GM19035 (cell line): ENCODE measurements at regions not wholly inside any gene's neighbourhood (a gene's known extent, or its start where the extent isn't known, plus 50 kb on each side); places are given as distances from the start of the nearest gene placed in this dataset.

ENCODE experiments used
- ATAC-seq: cut with Tn5 transposase; IDR thresholded peaks from one replicate; pipeline ENCODE4 v1.9.1; 2021; ENCODE audit not compliant: unreplicated experiment

DNA sequence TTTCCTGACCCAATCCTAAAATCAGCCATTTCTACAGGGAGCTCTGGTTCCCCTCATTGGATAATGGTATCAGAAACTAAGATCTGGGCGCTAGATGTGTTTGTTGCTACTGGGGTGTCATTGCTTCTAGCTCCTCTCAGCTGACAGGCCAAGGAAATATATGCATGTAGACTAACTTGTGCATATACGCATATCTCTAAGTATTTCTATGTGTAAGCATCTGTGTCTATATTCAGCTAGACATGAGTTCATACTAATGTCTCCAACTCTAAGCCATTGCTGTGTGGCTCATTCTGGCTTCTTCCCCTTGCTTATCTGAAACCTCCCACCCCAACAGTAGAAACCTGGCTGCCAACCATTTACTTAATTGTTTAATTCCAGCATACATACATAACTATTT is 130.3 kb upstream of the MAGI3 start:
- ATAC-seq = no peak

DNA sequence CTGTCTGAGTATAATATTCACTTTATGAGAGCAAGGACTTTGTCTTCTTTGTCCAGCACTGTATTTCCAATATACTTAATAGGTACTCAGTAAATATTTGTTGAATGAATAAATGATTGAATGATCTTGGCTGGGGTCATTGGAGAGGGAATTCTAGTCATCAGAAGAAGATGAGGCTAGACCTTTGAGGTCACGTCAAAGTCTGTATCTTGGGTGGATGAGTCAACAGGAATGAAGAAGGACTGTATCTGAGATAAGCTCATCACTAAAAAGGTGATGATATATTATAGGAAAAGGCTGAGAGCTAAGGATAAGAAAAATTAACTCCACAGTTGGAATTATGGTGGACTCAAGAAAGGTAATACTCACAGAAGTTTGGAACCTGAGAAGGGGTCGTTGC is 125.1 kb upstream of the MAGI3 start:
- no peak for ATAC-seq

DNA sequence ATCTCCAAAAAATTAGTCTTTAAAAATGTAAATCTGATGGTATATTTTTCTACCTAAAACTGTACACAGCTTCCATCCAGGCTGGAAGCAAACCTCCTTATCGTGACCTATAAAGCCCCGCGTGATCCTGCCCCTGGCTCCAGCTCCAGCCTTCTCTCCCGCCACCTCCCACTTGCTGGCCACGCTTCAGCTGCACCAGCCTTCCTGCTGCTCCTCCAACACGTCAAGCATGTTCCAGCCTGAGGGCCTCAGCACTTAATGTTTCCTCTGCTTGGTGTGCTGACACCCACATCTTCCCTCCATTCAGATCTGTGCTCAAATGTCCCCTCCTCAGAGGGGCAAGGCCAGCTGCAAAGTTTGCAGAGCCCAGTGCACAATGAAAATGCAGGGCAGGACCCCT is 123.5 kb upstream of the MAGI3 start:
- no peak for ATAC-seq

DNA sequence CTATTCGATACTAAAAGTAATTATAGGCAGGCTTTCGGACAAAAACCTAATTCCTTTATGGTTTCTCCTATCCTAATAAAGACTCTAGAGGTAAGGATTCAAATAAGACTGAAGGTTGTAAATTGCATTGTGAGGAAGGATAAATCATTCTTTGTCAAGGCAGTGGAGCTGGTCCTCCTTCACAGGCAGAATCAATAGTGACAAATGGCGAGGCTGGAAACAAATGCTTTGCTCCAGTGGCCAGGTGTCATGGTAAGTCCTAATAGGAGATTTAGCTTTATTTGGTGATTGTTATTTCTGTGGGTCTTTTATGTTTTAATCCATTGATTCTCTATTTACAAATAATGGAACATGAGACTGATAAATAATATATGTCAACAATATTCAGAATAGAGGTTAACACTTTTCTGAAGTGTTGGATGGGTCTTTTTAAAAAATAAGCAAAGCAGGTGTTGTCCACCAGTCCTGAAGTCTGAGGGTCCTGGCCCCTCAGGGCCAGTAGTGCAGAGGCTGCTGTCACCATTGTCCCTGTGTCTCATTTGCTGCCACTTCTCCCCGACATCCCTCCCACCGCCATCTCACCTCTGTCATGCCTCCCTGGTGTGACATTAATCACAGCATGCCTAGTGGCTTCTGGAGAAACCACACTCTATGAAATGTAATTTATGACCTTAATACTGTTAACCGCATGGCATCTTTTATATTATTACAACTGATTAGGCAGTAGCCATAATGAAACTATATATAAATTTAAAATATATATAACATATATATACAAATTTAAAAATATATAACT is 120.9 kb upstream of the MAGI3 start:
- ATAC-seq = no peak

DNA sequence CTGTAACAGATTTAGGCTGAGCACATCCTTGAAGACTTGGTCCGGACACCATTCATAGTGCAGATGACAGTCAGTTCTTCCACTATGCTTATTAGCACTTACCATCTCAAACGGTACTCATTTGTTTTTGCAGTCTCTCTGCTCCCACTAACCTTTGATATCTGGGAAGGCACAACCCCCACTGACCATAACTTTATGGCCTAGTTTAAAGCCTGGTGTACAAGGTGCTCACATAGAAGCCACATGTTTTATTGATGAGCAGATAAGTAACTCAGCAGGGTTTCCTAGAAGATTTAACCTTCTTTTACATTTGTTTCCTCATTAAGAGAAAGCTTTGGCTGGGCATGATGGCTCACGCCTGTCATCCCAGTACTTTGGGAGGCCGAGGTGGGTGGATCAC is 119.3 kb upstream of the MAGI3 start:
- ATAC-seq = no peak

DNA sequence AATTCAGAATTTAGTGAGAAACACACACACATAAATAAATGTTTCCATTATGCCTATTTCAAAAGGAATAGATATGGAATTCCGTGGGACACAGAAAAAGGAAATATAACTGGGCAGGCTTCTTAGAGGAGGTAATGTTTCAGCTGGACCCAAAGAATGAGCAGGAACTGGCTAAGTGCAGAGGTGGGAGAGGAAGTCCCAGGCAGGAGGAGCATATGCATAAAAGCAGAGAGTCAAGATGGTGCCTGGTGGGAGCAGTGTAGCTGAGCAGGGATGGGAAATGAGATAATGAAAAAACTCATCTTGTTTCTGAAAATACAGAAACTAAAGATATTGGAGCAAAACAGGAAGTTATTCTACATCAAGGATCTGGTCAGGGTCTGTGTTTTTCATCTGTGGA is 115.2 kb upstream of the MAGI3 start:
- no peak for ATAC-seq

DNA sequence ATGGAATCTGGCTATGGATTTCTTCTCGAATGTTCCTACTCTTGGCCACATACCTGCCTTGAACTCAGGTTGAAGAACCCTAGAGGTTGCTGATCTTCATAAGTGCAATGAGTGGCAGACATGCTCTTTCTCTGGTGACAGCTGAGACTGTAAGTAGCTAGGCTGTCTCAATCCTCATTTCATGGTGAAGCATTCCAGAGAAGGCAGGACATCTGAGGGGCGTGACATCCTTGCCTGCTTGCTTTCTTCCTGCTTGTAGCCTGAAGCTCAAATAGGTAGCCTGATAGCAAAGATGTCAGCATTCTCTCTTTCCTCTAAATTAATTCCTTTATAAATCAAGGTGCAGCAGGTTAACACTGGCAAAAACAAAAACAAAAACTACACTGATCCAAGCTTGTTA is 114.6 kb upstream of the MAGI3 start:
- no peak for ATAC-seq

DNA sequence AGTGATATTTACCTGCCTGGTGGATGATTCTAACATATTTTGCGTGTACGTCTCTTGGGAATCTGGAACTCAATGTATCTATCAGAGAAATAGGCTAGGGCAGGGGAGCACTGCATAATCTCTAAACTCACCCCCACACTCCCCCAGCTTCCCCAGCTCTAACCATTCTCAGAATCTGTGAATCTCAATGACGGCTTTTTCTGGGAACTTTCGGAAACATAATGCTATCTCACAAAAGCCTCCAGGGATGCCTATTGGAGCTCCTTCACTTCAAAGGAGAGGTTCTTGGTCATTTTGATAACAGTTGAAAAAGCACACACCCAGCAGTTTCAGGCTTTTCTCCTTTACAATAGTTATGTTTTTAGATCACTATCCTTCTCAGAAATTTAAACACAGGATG is 113.8 kb upstream of the MAGI3 start:
- no peak for ATAC-seq

DNA sequence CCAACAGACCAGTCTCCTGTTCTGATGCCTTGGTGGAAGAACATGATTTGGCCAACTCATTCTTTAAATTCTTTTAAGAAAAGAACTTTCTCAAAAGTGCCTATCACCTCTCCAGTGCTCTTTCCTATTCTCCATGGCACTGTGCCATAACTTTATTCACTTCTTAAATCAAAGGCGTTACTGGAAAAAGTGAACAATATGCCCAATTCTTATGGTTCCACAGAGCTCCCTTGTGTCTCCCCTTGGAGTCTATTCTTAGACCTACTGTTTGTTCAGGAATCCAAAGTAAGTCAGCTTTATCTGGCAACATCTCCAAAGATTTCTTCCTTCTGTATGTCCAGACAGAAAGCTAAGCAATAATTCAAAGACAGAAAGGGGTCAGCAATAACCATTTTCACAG is 111.9 kb upstream of the MAGI3 start:
- ATAC-seq = no peak

DNA sequence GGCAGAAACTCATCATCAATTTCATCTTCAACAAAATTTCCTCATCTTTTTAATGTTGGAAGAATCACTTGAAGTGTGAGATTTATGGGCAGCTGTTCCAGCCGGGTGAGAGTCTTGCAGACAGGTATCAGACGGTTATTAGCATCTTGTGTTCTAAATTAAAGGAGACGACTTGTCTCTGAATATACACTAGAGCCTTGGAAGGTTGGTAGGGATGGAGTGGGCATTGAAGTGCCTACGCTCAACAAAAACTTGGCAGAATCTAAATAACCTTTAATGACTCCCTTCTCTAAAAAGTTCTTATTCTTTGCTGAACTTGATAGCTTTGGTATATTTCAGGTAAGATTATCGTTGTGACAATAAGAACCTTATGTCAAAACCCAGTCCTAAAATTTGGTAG is 111.5 kb upstream of the MAGI3 start:
- ATAC-seq = no peak

DNA sequence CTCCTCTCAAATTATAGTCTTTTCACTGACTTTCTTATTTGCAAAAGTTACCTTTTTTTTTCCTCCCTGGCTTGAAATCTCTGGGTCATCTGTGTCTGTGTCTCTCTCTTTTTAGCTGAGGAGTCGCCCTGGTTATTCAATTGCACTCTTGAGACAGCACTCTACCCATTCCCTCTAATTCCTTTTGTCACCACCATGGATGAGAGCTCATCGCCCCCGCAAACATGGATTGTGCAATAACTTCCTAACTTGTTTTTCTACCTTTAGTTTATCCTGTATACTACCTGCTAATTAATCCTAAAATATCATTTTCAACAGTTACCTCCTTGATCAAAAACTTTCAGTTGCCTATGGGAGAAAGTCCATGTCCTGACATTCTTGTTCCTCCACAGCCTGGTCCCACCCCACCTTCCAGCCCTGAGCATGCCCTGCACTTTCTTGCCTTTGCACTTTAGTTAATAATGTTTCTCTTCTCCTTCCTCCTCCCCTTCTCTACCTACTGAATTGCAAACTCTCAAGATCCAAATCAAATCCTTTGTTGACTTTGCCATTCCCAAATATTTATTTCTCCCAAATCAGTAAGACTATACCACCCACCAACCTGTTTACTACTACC is 110.4 kb upstream of the MAGI3 start:
- no peak for ATAC-seq

DNA sequence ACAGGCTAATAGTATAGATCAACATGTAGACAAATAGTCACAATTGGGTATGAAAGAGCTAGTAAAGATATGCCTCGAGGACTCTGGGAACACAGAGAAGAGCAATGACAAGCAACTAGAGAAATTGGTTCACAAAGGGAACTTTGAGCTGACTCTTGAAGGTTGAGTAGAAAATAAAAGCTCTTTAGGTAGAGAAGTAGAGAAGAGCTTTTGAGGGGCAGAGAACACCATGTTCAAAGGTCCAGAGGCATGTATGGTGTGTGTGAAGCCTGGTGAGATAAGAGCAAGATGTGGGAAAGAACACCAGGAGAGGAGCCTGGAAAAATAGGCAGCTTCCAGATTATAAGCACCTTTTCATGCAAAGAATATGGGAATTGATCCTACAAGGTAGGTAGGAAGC is 109.7 kb upstream of the MAGI3 start:
- no peak for ATAC-seq

DNA sequence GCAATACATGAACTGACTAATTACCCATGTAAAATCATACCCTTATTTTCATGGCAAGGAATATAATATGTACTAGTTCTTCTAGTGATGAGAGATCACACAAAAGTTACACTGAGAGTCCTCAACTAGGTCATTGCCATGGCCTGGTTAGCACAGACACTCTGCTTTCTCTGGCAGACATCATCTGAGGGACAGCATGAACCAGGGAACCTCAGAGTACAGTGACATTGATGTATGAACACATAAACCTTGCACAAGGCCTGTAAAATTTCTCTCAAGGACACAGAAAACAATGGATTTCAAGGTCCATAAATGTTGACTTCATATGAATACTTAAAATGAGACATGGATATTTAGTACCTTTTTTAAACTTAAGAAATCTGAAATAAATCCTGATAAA is 108.8 kb upstream of the MAGI3 start:
- no peak for ATAC-seq

DNA sequence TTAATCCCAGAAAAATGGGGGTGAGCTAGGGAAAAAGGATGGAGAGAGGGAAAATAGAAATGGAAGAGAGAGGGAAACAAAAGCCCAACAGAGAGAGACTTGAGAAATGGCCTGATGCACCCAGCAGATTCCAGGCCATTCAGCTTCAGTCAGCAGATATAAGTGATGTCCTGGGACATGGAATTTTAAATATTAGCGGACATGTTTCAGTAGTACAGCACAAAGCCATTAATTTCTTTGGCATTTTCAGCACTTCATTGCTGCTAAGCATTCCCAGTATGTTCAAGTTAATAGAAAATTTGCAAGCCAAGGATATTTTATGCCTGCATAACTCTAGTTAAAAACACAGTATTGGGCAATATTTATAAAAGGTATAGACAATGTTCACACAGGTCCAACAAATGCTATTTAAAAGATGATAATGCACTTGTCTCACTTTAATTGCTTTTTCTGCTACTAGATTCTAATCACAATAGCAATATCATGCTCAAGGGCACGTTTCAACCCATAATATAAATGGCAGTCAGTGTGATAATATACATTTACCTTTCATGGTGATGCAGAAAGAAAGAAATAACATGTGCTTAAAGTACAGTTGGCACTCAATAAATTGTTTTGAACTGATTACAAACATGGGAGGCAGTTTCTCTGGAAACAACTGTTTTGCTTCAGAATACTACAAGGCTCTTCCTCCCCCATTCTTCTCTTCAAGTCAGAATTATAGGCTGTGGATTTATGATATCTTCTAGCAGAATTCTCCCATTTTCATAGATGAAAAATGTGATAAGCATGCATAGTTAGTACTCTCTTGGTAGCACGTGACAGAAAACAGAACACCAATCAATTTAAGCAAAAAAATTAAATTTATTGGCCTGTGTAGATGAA is 108.1 kb upstream of the MAGI3 start:
- no peak for ATAC-seq

DNA sequence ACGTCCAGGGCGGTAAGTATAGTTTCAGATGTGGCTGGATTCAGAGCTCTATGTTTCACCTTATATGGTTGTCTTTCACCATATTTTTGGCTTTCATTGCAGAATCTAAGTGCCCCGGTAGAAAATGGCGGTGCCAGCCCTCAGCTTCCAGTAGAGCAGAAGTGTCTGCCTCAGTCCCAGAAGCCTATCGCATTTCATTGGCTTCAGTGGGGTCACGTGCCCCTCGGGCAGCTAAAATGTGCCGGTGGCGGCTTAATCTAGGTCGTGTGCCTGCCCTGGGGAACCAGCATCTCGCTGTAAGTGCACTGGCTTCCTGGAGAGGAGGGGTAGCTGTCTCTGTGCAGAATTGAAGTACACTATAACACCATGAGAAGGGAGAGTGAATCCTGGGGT is 107.4 kb upstream of the MAGI3 start:
- ATAC-seq = no peak

DNA sequence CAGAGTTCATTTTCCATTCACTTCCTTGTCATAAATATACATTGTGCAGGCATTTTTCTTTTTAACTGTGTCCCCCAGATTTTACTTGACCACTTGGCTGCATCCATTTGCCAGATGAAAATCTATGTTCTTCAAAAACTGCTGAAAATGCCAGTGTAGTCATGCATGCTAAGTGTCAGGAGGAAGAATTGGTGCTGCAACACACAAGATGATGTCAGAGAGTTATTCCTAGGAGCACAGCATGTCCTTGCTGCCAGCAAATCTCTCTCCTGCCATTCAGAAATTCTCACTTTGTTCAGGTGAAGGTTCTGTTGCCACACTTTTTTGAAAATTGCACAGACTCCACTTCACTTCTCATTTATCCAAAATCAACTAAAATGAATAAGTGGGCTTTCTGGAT is 106.4 kb upstream of the MAGI3 start:
- ATAC-seq = no peak

DNA sequence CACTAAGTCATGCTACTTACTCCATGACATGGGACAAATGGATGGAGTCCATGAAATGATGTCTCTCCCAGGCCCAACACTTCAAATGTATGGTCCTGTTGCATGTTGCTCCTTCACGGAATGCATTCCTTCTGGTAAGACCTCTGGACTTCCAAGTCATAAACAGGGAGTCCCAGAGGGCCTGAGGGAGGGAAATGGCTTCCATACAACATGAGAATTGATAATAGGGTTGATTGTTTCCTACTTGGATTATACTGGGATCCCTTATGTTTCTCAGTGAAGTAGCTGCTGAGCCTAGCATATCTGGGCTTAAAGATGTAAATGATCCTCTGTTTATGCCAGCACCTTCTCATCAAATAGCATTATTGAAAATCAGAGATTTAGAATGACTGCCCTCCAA is 104.2 kb upstream of the MAGI3 start:
- no peak for ATAC-seq

DNA sequence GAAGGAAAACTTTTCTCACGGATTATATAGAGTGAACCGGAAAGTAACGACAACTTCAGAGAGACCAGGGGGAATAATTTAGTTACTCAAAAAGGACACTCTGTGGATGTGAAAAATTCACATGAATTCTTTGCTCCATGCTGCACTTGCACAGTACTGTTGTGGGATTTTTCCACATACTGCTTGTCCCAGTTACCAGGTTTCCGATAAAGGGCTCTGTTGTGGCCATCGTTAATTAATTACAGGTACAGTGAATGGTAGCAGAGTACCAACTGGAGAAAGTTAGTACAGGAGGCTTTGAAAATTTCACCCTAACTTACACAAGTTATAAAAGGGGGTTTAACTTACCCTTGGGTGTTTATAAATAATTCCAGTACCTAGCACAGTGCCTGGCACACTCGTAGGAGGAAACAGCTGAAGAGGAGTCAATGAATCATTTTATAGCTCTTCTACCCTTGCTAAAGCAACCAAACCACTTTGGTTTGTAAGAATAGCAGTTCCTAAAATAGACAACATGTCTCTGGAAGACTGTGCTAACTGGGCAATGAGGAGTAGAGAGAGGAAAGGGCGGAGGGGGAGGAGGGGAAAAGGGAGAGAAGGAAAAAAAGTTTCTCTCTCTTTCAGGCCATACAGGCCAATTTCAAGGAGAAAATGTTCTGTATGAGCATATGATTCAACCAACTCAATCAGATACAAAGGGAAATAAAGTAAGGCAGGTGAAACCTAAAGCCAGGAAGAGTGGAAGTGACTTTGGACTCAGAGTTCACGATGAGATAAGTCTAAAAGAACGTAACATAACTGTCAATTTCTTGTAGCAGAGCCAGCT is 98.3 kb upstream of the MAGI3 start:
- ATAC-seq = no peak

DNA sequence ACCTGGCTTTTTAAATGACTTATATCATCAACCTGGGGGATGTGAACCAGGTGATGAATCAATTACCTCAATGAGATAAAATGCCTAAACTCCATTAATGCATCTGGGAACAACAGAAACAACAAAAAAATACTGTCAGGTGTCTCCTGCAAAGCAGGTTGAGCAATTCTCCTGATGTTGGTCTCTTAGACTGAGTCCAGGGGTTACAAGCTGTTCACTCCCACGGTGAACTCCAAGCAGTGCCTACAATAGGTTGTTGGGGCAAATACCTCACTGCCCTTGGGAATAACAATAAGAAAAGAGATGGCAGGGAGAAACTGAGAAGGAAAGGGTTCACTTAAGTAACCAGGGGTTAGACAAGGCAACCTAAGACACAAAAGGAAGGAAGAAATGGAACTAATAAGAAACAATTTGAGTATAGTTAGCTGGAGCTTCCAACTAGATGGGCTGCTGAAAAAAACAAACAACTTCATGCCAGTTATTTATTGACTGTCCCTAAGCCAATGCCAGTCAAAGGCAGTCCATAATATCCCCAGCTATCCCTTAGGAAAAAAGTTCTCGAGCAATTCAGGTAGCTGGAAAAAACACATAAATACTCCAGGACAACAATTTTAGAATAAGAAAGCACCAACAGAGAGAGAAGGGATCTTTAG is 97.6 kb upstream of the MAGI3 start:
- ATAC-seq = no peak

DNA sequence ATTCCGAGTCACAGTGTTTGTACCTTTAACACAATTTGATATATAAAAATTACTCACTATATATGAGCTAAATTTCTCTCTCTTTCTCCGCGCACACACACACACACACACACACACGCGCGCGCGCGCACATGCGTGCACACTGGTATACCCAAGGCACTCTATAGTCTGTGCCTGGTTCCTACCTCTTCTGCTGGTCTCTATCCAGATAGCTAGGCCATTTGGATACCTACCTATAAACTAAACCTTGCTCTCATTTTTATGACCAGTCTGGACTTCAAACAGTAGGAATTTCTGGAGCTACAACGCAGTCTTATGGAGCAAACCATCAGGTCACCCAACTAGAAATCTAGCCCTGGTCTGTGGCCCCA is 97.1 kb upstream of the MAGI3 start:
- ATAC-seq = no peak

DNA sequence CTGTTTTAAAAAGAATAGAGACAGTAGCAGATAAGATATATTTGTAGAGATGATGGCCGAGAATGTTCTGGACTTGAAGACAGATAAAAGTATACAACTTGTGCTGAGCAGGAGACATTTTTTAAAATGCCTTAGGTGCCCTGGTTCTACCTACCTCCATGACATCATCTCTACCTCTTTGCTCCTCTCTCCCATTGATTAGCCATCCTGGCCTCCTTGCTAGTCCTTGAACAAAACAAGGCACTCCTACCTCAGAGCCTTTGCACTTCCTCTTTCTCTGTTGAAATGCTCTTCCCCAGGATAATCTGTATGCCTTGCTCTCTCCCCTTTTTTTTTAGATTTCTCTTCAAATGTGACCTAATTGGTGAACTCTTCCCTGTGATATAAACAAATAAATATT is 92.6 kb upstream of the MAGI3 start:
- ATAC-seq = no peak
